Fibroblast of lung (primary cell): ENCODE measurements at regions not wholly inside any gene's neighbourhood (a gene's known extent, or its start where the extent isn't known, plus 50 kb on each side); places are given as distances from the start of the nearest gene placed in this dataset.

Source experiments
- EZH2 ChIP-seq: IDR thresholded peaks from 2 replicates; pipeline ENCODE4 v1.5.1; 2012; ENCODE audit warnings: low read length, control low read depth, mild to moderate bottlenecking; ENCODE audit errors: missing control alignments
- TF ChIP-seq, protein P1 (sequence below), 2 donors: IDR thresholded peaks in 1 of 2; conservative IDR thresholded peaks in 1 of 2; 1 replicate in 1 of 2; 2 replicates in 1 of 2; pipeline ENCODE4 v1.5.1; 2011 to 2012; ENCODE audit warnings: low read length in 2 of 2, control low read depth in 1 of 2, inconsistent platforms in 1 of 2, low read depth in 1 of 2, mild to moderate bottlenecking in 1 of 2

DNA sequence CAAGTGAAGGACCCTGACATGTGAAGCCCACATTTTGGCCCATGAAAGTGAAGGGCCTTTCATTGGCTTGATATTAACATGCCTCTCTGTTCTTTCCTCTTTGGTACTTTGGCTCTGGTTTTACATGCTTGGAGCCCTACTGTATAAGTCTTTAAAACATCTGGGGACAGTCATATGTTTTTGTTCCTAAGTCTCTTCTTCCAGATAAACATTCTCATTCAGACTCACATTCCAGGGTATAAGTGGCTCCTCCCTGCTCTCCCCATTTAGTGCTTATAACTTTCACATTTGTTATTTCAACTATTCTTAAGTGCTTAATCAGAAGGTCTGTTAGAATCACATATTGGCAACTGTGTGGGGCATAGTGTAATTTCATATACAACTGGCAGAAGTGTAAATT, 1932.2 kb upstream of the CELF4 start:
- TF ChIP-seq, protein P1, sequence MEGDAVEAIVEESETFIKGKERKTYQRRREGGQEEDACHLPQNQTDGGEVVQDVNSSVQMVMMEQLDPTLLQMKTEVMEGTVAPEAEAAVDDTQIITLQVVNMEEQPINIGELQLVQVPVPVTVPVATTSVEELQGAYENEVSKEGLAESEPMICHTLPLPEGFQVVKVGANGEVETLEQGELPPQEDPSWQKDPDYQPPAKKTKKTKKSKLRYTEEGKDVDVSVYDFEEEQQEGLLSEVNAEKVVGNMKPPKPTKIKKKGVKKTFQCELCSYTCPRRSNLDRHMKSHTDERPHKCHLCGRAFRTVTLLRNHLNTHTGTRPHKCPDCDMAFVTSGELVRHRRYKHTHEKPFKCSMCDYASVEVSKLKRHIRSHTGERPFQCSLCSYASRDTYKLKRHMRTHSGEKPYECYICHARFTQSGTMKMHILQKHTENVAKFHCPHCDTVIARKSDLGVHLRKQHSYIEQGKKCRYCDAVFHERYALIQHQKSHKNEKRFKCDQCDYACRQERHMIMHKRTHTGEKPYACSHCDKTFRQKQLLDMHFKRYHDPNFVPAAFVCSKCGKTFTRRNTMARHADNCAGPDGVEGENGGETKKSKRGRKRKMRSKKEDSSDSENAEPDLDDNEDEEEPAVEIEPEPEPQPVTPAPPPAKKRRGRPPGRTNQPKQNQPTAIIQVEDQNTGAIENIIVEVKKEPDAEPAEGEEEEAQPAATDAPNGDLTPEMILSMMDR (conservative IDR thresholded peaks at IDR 0.05 in 1 of 2, IDR thresholded peaks at IDR 0.05 in 1 of 2; ENCODE audit: low read depth in 1 of 2, low read length in 2 of 2) = no peak
- TF ChIP-seq EZH2 = no peak
